Common myeloid progenitor, CD34-positive (primary cell): ENCODE measurements at regions not wholly inside any gene's neighbourhood (a gene's known extent, or its start where the extent isn't known, plus 50 kb on each side); places are given as distances from the start of the nearest gene placed in this dataset.
"Not testable (repeated sequence)": the region's sequence is repeated elsewhere in the genome, so short reads cannot be mapped to it uniquely, and the experiment has no call there.

Source experiments
- CTCF ChIA-PET: fragments of 350-600 bp; sonication (Branson Sonifier 250); formaldehyde crosslinking; loops from one replicate; lab custom pipeline; 2021; ENCODE audit warnings: antibody characterized with exemption; lab: Charles Lee
- POLR2A ChIA-PET: fragments of 350-600 bp; sonication (Branson Sonifier 250); formaldehyde crosslinking; loops from one replicate; lab custom pipeline; 2021; ENCODE audit warnings: antibody characterized with exemption; lab: Charles Lee
- DNase-seq, 3 donors: peaks; one replicate each; pipeline versions ENCODE4 v3.0.0 to v3.0.0-alpha.2; 2013
- H3K27ac ChIP-seq, 2 experiments: 1 replicate in 1 of 2; 2 replicates in 1 of 2; pipeline ENCODE4 v1.7.0; 2013; ENCODE audit warnings: inconsistent platforms in 2 of 2, low read length in 2 of 2, mild to moderate bottlenecking in 2 of 2, low read depth in 1 of 2, moderate library complexity in 1 of 2; ENCODE audit not compliant: severe bottlenecking in 2 of 2, insufficient read depth in 1 of 2, poor library complexity in 1 of 2
- H3K27me3 ChIP-seq, 5 experiments: replicated peaks in 2 of 5; 1 replicate in 3 of 5; 2 replicates in 2 of 5; pipeline versions ENCODE4 v1.6.1 to v1.7.0; 2013; ENCODE audit warnings: low read length in 4 of 5, mild to moderate bottlenecking in 2 of 5, moderate library complexity in 2 of 5, inconsistent platforms in 1 of 5; ENCODE audit not compliant: insufficient read depth in 5 of 5, control insufficient read depth in 4 of 5
- H3K36me3 ChIP-seq, 4 experiments: 1 replicate in 2 of 4; 2 replicates in 2 of 4; pipeline versions ENCODE4 v1.6.1 to v1.7.0; 2013; ENCODE audit warnings: low read length in 3 of 4, control low read depth in 1 of 4, mild to moderate bottlenecking in 1 of 4; ENCODE audit not compliant: control insufficient read depth in 4 of 4, insufficient read depth in 4 of 4
- H3K4me1 ChIP-seq, 4 experiments: 1 replicate in 3 of 4; 2 replicates in 1 of 4; pipeline versions ENCODE4 v1.6.1 to v1.7.1; 2013; ENCODE audit warnings: low read length in 3 of 4, mild to moderate bottlenecking in 3 of 4, control low read depth in 1 of 4, inconsistent platforms in 1 of 4, moderate library complexity in 1 of 4; ENCODE audit not compliant: control insufficient read depth in 4 of 4, insufficient read depth in 4 of 4; ENCODE audit errors: control extremely low read depth in 1 of 4
- H3K4me3 ChIP-seq, 7 experiments: 1 replicate in 4 of 7; 2 replicates in 3 of 7; pipeline versions ENCODE4 v1.5.1 to v1.7.0; 2013; ENCODE audit warnings: mild to moderate bottlenecking in 7 of 7, low read length in 6 of 7, moderate library complexity in 6 of 7, inconsistent platforms in 2 of 7, low read depth in 2 of 7, control low read depth in 1 of 7; ENCODE audit not compliant: insufficient read depth in 4 of 7, control insufficient read depth in 1 of 7; ENCODE audit errors: extremely low read depth in 1 of 7
- H3K9me3 ChIP-seq, 5 experiments: 1 replicate in 4 of 5; 2 replicates in 1 of 5; pipeline versions ENCODE4 v1.6.1 to v1.7.1; 2013; ENCODE audit warnings: low read length in 4 of 5, mild to moderate bottlenecking in 2 of 5, inconsistent platforms in 1 of 5, low read depth in 1 of 5, moderate library complexity in 1 of 5; ENCODE audit not compliant: control insufficient read depth in 4 of 5, insufficient read depth in 2 of 5; ENCODE audit errors: control extremely low read depth in 1 of 5
- WGBS: methylation state at CpG from one replicate; pipeline ENCODE4 v1.1.5; 2013; ENCODE audit not compliant: insufficient coverage; 5-methylcytosine and 5-hydroxymethylcytosine counted together

- CTCF ChIA-PET: no interaction called here
- no peak for DNase-seq
- Histone ChIP-seq H3K4me1 (no peaks in the 10 kb centered on the region), H3K27ac (no peak overlapping the region), H3K27me3 (peaks cover 0 to 4% (median 0%) of the 10 kb centered on the region in 5 experiments), H3K9me3 (no peaks in the 10 kb centered on the region), H3K36me3 (no peaks in the 10 kb centered on the region), H3K4me3 (no peak overlapping the region)
- POLR2A ChIA-PET: no interaction called here
- WGBS: 50% methylated on average over 2 of the region's 4 CpGs
Observed at GRCh38 chrX:113793563-113793962, 790.3 kb upstream of the HTR2C start.

GRCh38 chrX:113790987-113791386 lies 792.9 kb upstream of the HTR2C start:
- Histone ChIP-seq H3K9me3 (no peaks in the 10 kb centered on the region), H3K4me1 (no peaks in the 10 kb centered on the region), H3K36me3 (no peaks in the 10 kb centered on the region), H3K4me3 (no peak overlapping the region), H3K27me3 (peaks cover 0 to 4% (median 0%) of the 10 kb centered on the region in 5 experiments), H3K27ac (no peak overlapping the region)
- no peak for DNase-seq
- no CpG with 5 or more reads among the region's 1 CpG for WGBS
- POLR2A ChIA-PET: no interaction called here
- CTCF ChIA-PET: no interaction called here

GRCh38 chrX:113784754-113785153 lies 799.1 kb upstream of the HTR2C start:
- POLR2A ChIA-PET, H3K27me3 ChIP-seq, H3K9me3 ChIP-seq, H3K27ac ChIP-seq, H3K36me3 ChIP-seq, H3K4me1 ChIP-seq, H3K4me3 ChIP-seq, CTCF ChIA-PET: not testable (repeated sequence)
- WGBS: 76% methylated on average over 3 of the region's 6 CpGs
- DNase-seq: peak in 1 of 3 donors; percentile 5

GRCh38 chrX:113770806-113771205 lies 813.1 kb upstream of the HTR2C start:
- DNase-seq: no peak
- Histone ChIP-seq H3K4me1 (no peaks in the 10 kb centered on the region), H3K4me3 (no peak overlapping the region), H3K27me3 (no peaks in the 10 kb centered on the region), H3K27ac (no peak overlapping the region), H3K36me3 (no peaks in the 10 kb centered on the region), H3K9me3 (no peaks in the 10 kb centered on the region)
- ChIA-PET POLR2A (no interaction called here), CTCF (no interaction called here)
- WGBS: 82% methylated on average over 1 of the region's 2 CpGs

- Histone ChIP-seq H3K9me3 (no peaks in the 10 kb centered on the region), H3K4me1 (no peaks in the 10 kb centered on the region), H3K36me3 (no peaks in the 10 kb centered on the region), H3K27ac (no peak overlapping the region), H3K4me3 (no peak overlapping the region), H3K27me3 (no peaks in the 10 kb centered on the region)
- WGBS: 63% methylated on average over 1 of the region's 4 CpGs
- no peak for DNase-seq
- ChIA-PET CTCF (no interaction called here), POLR2A (no interaction called here)
Observed at GRCh38 chrX:113770071-113770470, 813.8 kb upstream of the HTR2C start.

GRCh38 chrX:113759422-113759821 lies 824.5 kb upstream of the HTR2C start:
- H3K27ac ChIP-seq: no peak overlapping the region

GRCh38 chrX:113747274-113747973 lies 836.5 kb upstream of the HTR2C start:
- no peak overlapping the region for H3K4me3 ChIP-seq
- no peaks in the 10 kb centered on the region for H3K9me3 ChIP-seq
- ChIA-PET POLR2A (no interaction called here), CTCF (no interaction called here)
- H3K27ac ChIP-seq: no peak overlapping the region
- no peaks in the 10 kb centered on the region for H3K4me1 ChIP-seq
- no peaks in the 10 kb centered on the region for H3K36me3 ChIP-seq
- DNase-seq: peak in 1 of 3 donors; percentile 15
- peaks cover 0 to 2% (median 0%) of the 10 kb centered on the region in 5 experiments for H3K27me3 ChIP-seq
- WGBS: no CpG with 5 or more reads among the region's 1 CpG

More at GRCh38 chrX:113759422-113759821, 824.5 kb upstream of the HTR2C start:
- ChIA-PET CTCF (no interaction called here), POLR2A (no interaction called here)
- no CpG with 5 or more reads among the region's 2 CpGs for WGBS
- DNase-seq: no peak
- Histone ChIP-seq H3K4me1 (no peaks in the 10 kb centered on the region), H3K36me3 (no peaks in the 10 kb centered on the region), H3K4me3 (no peak overlapping the region), H3K9me3 (no peaks in the 10 kb centered on the region), H3K27me3 (peaks cover 0 to 5% (median 0%) of the 10 kb centered on the region in 5 experiments)
